ENCODE measurements at regions not wholly inside any gene's neighbourhood (a gene's known extent, or its start where the extent isn't known, plus 50 kb on each side); places are given as distances from the start of the nearest gene placed in this dataset.
A peak's percentile ranks its signal among the peaks of the same experiment; 100 is the strongest.

DNA sequence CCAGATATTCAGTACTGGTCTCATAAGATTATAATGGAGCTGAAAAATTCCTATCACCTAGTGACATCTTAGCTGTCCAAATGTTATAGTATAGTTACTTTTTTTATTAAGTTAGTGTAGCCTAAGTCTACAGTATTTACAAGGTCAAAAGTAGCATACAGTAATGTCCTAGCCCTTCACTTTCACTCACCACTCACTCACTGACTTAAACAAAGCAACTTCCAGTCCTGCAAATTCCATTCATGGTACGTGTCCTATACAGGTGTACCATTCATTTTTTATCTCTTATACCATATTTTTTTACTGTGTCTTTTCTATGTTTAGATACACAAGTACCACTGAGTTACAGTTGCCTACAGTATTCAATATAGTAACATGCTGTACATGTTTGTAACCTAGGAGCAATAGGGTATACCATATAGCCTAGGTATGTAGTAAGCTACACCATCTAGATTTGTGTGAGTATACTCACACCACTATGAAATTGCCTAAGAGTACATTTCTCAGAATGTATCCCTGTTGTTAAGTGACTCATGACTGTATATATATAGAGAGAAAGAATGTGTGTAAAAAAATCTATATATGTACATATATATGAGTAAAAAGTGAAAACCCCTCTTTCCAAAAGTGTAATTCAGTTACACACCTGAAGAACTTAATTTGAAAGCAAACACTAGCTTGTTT lies 234.8 kb upstream of the WWC1 start:
- no peak for DNase-seq

DNA sequence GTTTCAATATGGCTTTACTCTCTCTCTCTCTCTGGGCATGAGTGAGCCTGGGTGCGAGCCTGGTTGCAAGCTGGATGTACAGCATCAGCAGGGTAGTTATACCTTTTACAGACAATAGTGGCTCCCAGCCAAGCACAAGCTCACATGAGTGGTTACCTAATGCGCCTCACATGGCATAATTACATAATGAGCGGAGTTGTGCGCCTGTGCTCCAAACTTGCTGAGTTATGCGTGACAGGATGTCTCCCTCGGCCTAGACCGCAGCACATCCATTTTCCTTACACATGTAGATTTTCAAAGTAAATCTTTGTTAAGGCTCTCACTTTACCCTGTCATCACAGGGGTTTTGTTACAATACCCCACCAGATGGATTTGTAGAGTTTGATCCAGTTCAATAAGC lies 233.5 kb upstream of the WWC1 start:
- DNase-seq: no peak

DNA sequence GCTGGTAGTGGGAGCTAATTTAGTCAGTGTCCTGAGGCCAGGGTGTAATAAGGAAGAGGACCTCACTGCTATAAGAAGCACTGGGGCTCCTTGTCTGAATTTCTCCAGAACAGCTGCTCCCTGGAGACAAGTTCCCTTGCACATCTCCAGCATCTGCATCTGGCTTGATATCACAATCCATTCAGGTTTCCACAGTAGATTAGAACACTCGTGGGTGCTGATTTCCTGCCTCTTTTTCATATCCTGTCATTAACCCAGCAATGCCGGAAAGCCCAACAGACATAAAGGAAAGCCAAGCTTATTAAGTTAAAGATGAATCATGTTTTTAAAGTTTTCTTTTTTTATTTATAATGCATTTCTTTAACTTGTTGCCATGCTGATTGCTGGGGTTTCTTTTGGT lies 232.3 kb upstream of the WWC1 start:
- DNase-seq: no peak

- DNase-seq: no peak
Measured at GRCh38 chr5:168062239-168062638, 229.2 kb upstream of the WWC1 start.

DNA sequence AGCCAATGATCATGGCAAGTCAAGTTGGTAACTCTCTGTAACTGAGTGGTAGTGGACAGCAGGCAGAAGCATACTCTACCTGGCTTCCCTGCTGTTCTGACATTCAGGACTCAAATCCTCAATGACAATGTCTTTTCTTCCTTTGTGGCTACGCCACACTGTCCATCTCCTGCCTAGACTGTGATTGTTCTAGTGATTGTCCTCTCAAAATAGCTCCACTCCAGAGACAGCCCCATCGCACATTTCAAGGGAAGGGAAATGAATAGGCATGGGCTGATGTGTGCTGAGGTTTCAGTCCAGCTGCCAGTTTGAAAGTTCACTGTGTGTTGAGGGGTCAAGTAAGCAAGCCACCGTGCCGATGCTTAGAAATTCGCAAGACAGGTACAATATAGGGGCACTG lies 227.0 kb upstream of the WWC1 start:
- DNase-seq: no peak

DNA sequence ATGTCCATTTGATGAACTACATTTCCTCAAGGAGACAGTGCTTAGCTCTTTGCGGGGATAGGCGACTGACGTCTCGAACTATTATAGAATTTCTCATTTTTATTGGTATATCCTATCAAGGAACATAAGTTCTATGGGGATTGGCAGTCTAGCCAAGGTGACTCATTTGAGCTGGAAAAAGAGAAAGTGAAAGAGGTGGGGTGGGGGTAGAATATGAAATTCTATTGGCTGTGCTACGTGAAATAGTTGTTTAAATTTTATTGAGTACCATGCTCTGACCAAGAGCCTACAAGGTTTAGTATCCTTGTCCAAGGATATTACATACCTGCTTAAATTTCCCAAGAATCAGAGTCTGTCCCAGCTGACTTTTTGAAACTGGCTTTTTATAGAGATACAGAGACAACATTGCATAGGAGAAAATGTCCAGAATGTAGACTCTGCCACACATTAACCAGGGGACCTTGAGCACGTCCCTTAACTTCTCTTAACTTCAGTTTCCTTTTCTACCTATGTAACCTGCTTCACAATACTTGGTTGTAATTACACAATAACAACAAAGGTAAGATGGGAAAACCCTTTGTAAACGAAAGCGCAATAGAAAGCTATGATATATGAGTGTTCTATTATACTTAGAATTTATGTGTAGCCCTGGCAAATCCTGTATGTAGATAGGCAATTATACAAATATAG lies 226.4 kb upstream of the WWC1 start:
- DNase-seq: no peak

DNA sequence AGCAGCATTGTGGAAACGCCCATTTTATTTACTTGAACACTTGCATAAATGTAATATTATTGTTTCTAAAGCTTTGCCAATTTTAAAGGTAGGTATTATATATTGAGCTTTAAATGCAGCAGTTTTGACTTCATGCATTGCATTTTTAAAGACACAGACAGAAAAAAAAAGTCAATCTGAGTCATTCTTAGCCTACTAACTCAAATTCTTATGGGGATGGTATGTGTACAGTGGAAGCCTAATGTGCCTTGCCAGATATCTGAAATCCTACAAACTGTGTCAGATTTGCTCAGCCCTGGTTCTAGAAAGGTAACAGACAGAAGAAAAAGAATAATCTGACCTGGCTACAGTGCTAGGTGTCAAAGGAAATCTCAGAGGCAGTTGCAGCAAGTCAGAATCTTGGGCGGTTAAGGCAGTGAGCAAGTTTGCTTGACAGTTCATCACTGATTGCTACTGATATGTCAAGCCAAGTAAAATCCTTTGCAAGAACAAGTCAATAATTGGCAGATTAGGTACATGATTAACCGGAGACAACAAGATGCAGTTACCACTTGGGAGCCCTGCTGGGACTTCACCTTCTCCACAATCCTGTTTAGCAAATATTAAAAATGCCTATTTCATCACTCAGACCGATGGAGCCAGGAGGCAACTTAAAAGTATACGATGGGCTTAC lies 224.8 kb upstream of the WWC1 start:
- no peak for DNase-seq

- DNase-seq: no peak
Measured at GRCh38 chr5:168070761-168071160, 220.7 kb upstream of the WWC1 start.

DNA sequence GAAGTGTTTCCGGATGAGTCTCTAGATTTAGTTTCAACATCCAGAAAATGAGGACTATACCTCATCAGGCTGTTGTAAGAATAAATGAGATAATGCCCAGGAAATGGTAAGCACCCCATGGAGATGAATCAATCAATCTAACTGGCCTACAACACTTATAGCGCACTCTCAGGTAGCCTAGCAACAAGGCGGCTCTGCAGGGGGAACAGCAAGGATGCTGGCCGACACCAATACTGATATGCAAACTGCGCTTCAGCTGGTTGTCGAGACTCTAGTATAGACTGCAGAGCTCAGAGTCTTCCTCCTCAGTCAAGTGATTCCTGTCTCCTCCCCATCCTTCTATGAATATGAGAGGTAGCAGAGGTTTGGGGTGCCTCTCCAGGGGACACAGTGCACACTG lies 218.8 kb upstream of the WWC1 start:
- DNase-seq: no peak

- no peak for DNase-seq
Measured at GRCh38 chr5:168073311-168073710, 218.1 kb upstream of the WWC1 start.

GRCh38 chr5:168073991-168074800 lies 217.2 kb upstream of the WWC1 start:
- DNase-seq: no peak

GRCh38 chr5:168075387-168075786 lies 216.1 kb upstream of the WWC1 start:
- no peak for DNase-seq

- DNase-seq: peak in 1 of 2 donors; percentile 26
Measured at GRCh38 chr5:168076561-168076991, 214.9 kb upstream of the WWC1 start.

GRCh38 chr5:168085261-168086031 lies 206.0 kb upstream of the WWC1 start:
- DNase-seq: no peak

- no peak for DNase-seq
Measured at GRCh38 chr5:168086104-168086610, 205.3 kb upstream of the WWC1 start.

- DNase-seq: no peak
Measured at GRCh38 chr5:168086746-168087145, 204.7 kb upstream of the WWC1 start.

GRCh38 chr5:168088410-168089173 lies 202.9 kb upstream of the WWC1 start:
- DNase-seq: no peak

- no peak for DNase-seq
Measured at GRCh38 chr5:168089201-168089887, 202.1 kb upstream of the WWC1 start.

DNA sequence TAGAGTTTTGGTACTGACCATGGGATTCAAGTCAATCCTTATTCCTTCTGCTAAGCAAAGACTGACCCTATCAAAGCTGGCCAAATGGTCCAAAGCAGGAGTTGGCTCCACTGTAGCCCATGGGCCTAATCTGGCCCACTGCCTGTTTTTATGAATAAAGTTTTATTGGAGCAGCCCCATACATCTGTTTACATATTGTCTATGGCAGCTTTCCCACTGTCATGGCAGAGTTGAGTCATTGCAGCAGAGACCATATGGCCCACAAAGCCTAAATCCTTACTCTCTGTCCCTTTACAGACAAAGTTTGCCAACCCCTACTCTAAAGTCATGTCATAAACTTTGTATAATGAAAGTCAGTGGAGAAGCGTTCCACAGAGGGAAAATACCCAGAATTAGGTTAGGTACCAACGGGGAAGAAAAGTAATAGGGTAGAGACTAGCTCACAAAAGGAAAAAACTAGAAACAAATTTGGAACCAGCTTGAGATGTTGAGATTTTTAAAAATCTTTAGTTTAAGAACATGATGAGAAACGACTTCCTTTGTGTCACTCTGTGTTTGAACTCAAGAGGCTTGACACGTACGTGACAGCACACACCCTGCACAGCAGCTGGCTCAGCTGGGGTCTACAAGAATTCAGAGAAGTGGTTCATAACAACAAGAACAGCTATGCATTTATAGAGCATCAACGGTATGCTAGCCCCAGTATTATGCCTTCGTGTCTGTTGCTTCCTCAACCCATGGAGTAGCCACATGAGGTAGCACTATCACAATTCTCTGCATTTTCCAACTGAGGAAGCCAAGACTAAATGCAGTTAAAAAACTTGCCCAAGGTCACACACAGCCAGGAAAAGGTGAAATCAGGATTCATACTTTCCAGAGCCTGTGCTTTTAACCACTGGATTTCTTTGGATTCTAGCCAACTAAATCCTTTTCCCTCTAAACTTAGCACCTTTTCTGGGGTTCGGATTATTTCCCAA lies 198.9 kb upstream of the WWC1 start:
- DNase-seq: no peak
